ENCODE measurements at regions not wholly inside any gene's neighbourhood (a gene's known extent, or its start where the extent isn't known, plus 50 kb on each side); places are given as distances from the start of the nearest gene placed in this dataset.

GRCh38 chr6:80403365-80403764, 296.9 kb downstream of the BCKDHB start:
- Histone ChIP-seq H4K8ac (ENCODE audit: extremely low read depth, insufficient read depth, low read length) (no peak overlapping the region), H3K9me3 (ENCODE audit: insufficient read depth in 2 of 2, low read depth in 1 of 2, low read length in 1 of 2) (no peaks in the 10 kb centered on the region), H2BK15ac (ENCODE audit: low read length) (no peak overlapping the region), H2BK20ac (ENCODE audit: low read length) (no peak overlapping the region), H3K4me1 (replicated peaks in 1 of 4; ENCODE audit: control insufficient read depth in 3 of 4, insufficient read depth in 4 of 4, low read length in 3 of 4) (no peaks in the 10 kb centered on the region), H3K56ac (replicated peaks; ENCODE audit: insufficient read length, low read depth, low read length) (no peak overlapping the region), H3K18ac (ENCODE audit: extremely low read depth, low read length) (no peak overlapping the region), H3K23ac (ENCODE audit: insufficient read length) (no peak overlapping the region), H3K27ac (ENCODE audit: low read depth, low read length) (no peak overlapping the region), H2BK12ac (ENCODE audit: low read depth, low read length) (no peak overlapping the region), H3K79me2 (ENCODE audit: control insufficient read depth in 1 of 2, insufficient read depth in 2 of 2, low read length in 2 of 2) (no peaks in the 10 kb centered on the region), H3K4me2 (ENCODE audit: insufficient read depth in 1 of 2, low read depth in 2 of 2, low read length in 2 of 2) (no peak overlapping the region), H2BK5ac (ENCODE audit: low read depth, low read length) (no peak overlapping the region), H4K20me1 (replicated peaks in 1 of 2; ENCODE audit: control insufficient read depth in 1 of 2, insufficient read depth in 2 of 2, low read length in 2 of 2) (no peaks in the 10 kb centered on the region), H2AFZ (ENCODE audit: low read length) (no peak overlapping the region), H3K14ac (ENCODE audit: insufficient read length) (no peak overlapping the region), H4K5ac (ENCODE audit: insufficient read length, low read depth, low read length) (no peak overlapping the region), H3K36me3 (ENCODE audit: control insufficient read depth in 2 of 4, insufficient read depth in 4 of 4, low read length in 3 of 4) (no peaks in the 10 kb centered on the region), H3K9ac (replicated peaks in 1 of 4; ENCODE audit: extremely low read depth in 1 of 4, low read depth in 3 of 4, low read length in 3 of 4) (no peak overlapping the region), H3K4ac (replicated peaks; ENCODE audit: insufficient read length, low read depth, low read length) (no peak overlapping the region), H2AK5ac (ENCODE audit: low read depth, low read length) (no peak overlapping the region), H3K27me3 (replicated peaks in 1 of 4; ENCODE audit: control insufficient read depth in 3 of 4, extremely low read depth in 1 of 4, insufficient read depth in 3 of 4, low read length in 3 of 4) (no peaks in the 10 kb centered on the region), H3K4me3 (ENCODE audit: extremely low read depth in 1 of 4, insufficient read depth in 2 of 4, low read depth in 3 of 4, low read length in 4 of 4) (no peak overlapping the region), H3K23me2 (ENCODE audit: low read depth, low read length) (no peaks in the 10 kb centered on the region), H3K79me1 (ENCODE audit: low read depth, low read length) (no peaks in the 10 kb centered on the region), H2BK120ac (replicated peaks; ENCODE audit: low read depth, low read length) (no peak overlapping the region), H4K91ac (replicated peaks; ENCODE audit: insufficient read length, low read length) (no peak overlapping the region)
- no peak for TF ChIP-seq TEAD4 (IDR thresholded peaks at IDR 0.05; ENCODE audit: low read depth, low read length)
- TF ChIP-seq TCF12 (IDR thresholded peaks at IDR 0.05; ENCODE audit: low read depth, low read length), result no peak
- TF ChIP-seq SIRT6 (IDR thresholded peaks at IDR 0.05; ENCODE audit: low read length), result no peak
- TF ChIP-seq CREB1 (IDR thresholded peaks at IDR 0.05), result no peak
- no peak for TF ChIP-seq HDAC6 (IDR thresholded peaks at IDR 0.05; ENCODE audit: low read depth, low read length)
- TF ChIP-seq GABPA (IDR thresholded peaks at IDR 0.05; ENCODE audit: borderline replicate concordance, insufficient read depth, low read length), result no peak
- no peak for TF ChIP-seq SRF (IDR thresholded peaks at IDR 0.05; ENCODE audit: low read depth, low read length)
- TF ChIP-seq CBX8 (IDR thresholded peaks at IDR 0.05; ENCODE audit: borderline replicate concordance, low read depth, low read length), result no peak
- CTCF ChIA-PET (ENCODE audit: partially characterized antibody), result no interaction called here
- 94% methylated on average over 1 of the region's 1 CpG; no CpG with 5 or more reads in 1 of the 2 experiments for WGBS, 2 experiments (ENCODE audit: extremely low coverage in 1 of 2, insufficient coverage in 1 of 2, insufficient read length in 1 of 2, insufficient replicate concordance in 2 of 2, low coverage in 1 of 2, low lambda C conversion rate in 2 of 2, missing lambda C conversion rate in 1 of 2)
- POLR2A ChIA-PET (ENCODE audit: partially characterized antibody), result no interaction called here
- no peak for DNase-seq (ENCODE audit: low read depth in 1 of 2, low spot score in 2 of 2)
- no peak for FAIRE-seq

Data from H1 (cell line).